ENCODE measurements at regions not wholly inside any gene's neighbourhood (a gene's known extent, or its start where the extent isn't known, plus 50 kb on each side); places are given as distances from the start of the nearest gene placed in this dataset.

GRCh38 chr3:46091741-46092701 lies 64.7 kb upstream of the XCR1 start:
- H3F3A ChIP-seq (ENCODE audit: low read length, unreplicated experiment), result no peaks in the 10 kb centered on the region
- ATAC-seq (no peak), DNase-seq (no peak)
- no peak overlapping the region for H3K27ac ChIP-seq (ENCODE audit: low read length)
- H3K9me3 ChIP-seq (ENCODE audit: low read length), result no peaks in the 10 kb centered on the region
- TF ChIP-seq EZH2 (IDR thresholded peaks at IDR 0.05; ENCODE audit: low read length, unreplicated experiment) (no peak), CTCF (conservative IDR thresholded peaks at IDR 0.05; ENCODE audit: low read depth, low read length) (no peak)
- H3K79me2 ChIP-seq (ENCODE audit: low read length), result no peaks in the 10 kb centered on the region
- no peak overlapping the region for H3K4me2 ChIP-seq (ENCODE audit: low read length)
- H3K9ac ChIP-seq (ENCODE audit: low read length), result no peak overlapping the region
- H3K4me1 ChIP-seq (ENCODE audit: insufficient read depth, low read length), result peaks cover 21% of the 10 kb centered on the region
- no peaks in the 10 kb centered on the region for H3K36me3 ChIP-seq (ENCODE audit: low read depth, low read length)
- H4K20me1 ChIP-seq (ENCODE audit: low read length), result no peaks in the 10 kb centered on the region
- no peak overlapping the region for H2AFZ ChIP-seq (ENCODE audit: low read length)
- POLR2A ChIA-PET (ENCODE audit: unreplicated experiment), result no interaction called here
- no peaks in the 10 kb centered on the region for H3K27me3 ChIP-seq (ENCODE audit: low read length)
- no peak overlapping the region for H3K4me3 ChIP-seq (ENCODE audit: low read length)
- CTCF ChIA-PET, result no interaction called here
- no TSS peak for BruUV-seq (replicated peaks)
- intact Hi-C loops (cut with micrococcal nuclease), result no loop called here
- no peaks in the 10 kb centered on the region for H3K9me2 ChIP-seq (replicated peaks; ENCODE audit: low read length)

- Histone ChIP-seq H3K9me2 (replicated peaks; ENCODE audit: low read length) (no peaks in the 10 kb centered on the region), H3K4me2 (ENCODE audit: low read length) (no peak overlapping the region), H2AFZ (ENCODE audit: low read length) (no peak overlapping the region), H3K27ac (ENCODE audit: low read length) (no peak overlapping the region), H3K27me3 (ENCODE audit: low read length) (no peaks in the 10 kb centered on the region), H3F3A (ENCODE audit: low read length, unreplicated experiment) (no peaks in the 10 kb centered on the region), H3K9ac (ENCODE audit: low read length) (no peak overlapping the region), H3K36me3 (ENCODE audit: low read depth, low read length) (no peaks in the 10 kb centered on the region), H3K79me2 (ENCODE audit: low read length) (no peaks in the 10 kb centered on the region), H3K4me1 (ENCODE audit: insufficient read depth, low read length) (peaks cover 21% of the 10 kb centered on the region), H4K20me1 (ENCODE audit: low read length) (no peaks in the 10 kb centered on the region), H3K9me3 (ENCODE audit: low read length) (no peaks in the 10 kb centered on the region), H3K4me3 (ENCODE audit: low read length) (no peak overlapping the region)
- ChIA-PET CTCF (no interaction called here), POLR2A (ENCODE audit: unreplicated experiment) (no interaction called here)
- ATAC-seq, result no peak
- no peak for DNase-seq
- intact Hi-C loops (cut with micrococcal nuclease), result no loop called here
- TF ChIP-seq EZH2 (IDR thresholded peaks at IDR 0.05; ENCODE audit: low read length, unreplicated experiment) (no peak), EZH2phosphoT487 (IDR thresholded peaks at IDR 0.05; ENCODE audit: borderline replicate concordance, low read length) (no peak), CTCF (conservative IDR thresholded peaks at IDR 0.05; ENCODE audit: low read depth, low read length) (no peak)
- no TSS peak for BruUV-seq (replicated peaks)
Observed at GRCh38 chr3:46091046-46091445, 63.8 kb upstream of the XCR1 start.

- Histone ChIP-seq H3K9ac (ENCODE audit: low read length) (peak overlapping the region; percentile 51; the same call in 1 of the 2 replicates), H3K4me3 (ENCODE audit: low read length) (no peak overlapping the region), H3K27ac (ENCODE audit: low read length) (peak overlapping the region; percentile 85), H3K79me2 (ENCODE audit: low read length) (no peaks in the 10 kb centered on the region), H3K27me3 (ENCODE audit: low read length) (no peaks in the 10 kb centered on the region), H3K9me2 (replicated peaks; ENCODE audit: low read length) (no peaks in the 10 kb centered on the region), H3K4me2 (ENCODE audit: low read length) (no peak overlapping the region), H3K36me3 (ENCODE audit: low read depth, low read length) (no peaks in the 10 kb centered on the region), H2AFZ (ENCODE audit: low read length) (no peak overlapping the region), H4K20me1 (ENCODE audit: low read length) (no peaks in the 10 kb centered on the region), H3K4me1 (ENCODE audit: insufficient read depth, low read length) (peaks cover 21% of the 10 kb centered on the region), H3F3A (ENCODE audit: low read length, unreplicated experiment) (no peaks in the 10 kb centered on the region), H3K9me3 (ENCODE audit: low read length) (no peaks in the 10 kb centered on the region)
- CTCF ChIA-PET, result no interaction called here
- TF ChIP-seq EZH2 (IDR thresholded peaks at IDR 0.05; ENCODE audit: low read length, unreplicated experiment) (no peak), CTCF (conservative IDR thresholded peaks at IDR 0.05; ENCODE audit: low read depth, low read length) (no peak), EZH2phosphoT487 (IDR thresholded peaks at IDR 0.05; ENCODE audit: borderline replicate concordance, low read length) (no peak)
- BruUV-seq (replicated peaks), result no TSS peak
- POLR2A ChIA-PET (ENCODE audit: unreplicated experiment), result no interaction called here
- DNase-seq, result peak; percentile 72
- ATAC-seq, result peak; percentile 57
- intact Hi-C loops (cut with micrococcal nuclease), result no loop called here
Observed at GRCh38 chr3:46090161-46090591, 62.9 kb upstream of the XCR1 start.
